Right lung (tissue), 2 donors: ENCODE measurements at regions not wholly inside any gene's neighbourhood (a gene's known extent, or its start where the extent isn't known, plus 50 kb on each side); places are given as distances from the start of the nearest gene placed in this dataset.
"Not testable (repeated sequence)": the region's sequence is repeated elsewhere in the genome, so short reads cannot be mapped to it uniquely, and the experiment has no call there.

Source experiments
- DNase-seq, 2 donors: peaks; one replicate each; pipeline ENCODE4 v3.0.0-alpha.2; 2013

GRCh38 chr9:119758990-119759389, 389.8 kb upstream of the BRINP1 start:
- DNase-seq, result no peak

GRCh38 chr9:119758241-119758640, 389.0 kb upstream of the BRINP1 start:
- no peak for DNase-seq

- no peak for DNase-seq
These were observed 370.2 kb upstream of the BRINP1 start for GRCh38 chr9:119739476-119739875.

- DNase-seq, result no peak
These were observed 367.5 kb upstream of the BRINP1 start for GRCh38 chr9:119736491-119737454.

- no peak for DNase-seq
These were observed 358.8 kb upstream of the BRINP1 start for GRCh38 chr9:119727988-119728387.

GRCh38 chr9:119726035-119726434, 356.8 kb upstream of the BRINP1 start:
- DNase-seq, result no peak

GRCh38 chr9:119722384-119722783, 353.1 kb upstream of the BRINP1 start:
- no peak for DNase-seq

GRCh38 chr9:119712325-119712724, 343.1 kb upstream of the BRINP1 start:
- no peak for DNase-seq

GRCh38 chr9:119709431-119709830, 340.2 kb upstream of the BRINP1 start:
- DNase-seq, result no peak

- DNase-seq, result no peak
These were observed 338.1 kb upstream of the BRINP1 start for GRCh38 chr9:119707228-119707845.

- DNase-seq, result no peak
These were observed 332.4 kb upstream of the BRINP1 start for GRCh38 chr9:119701651-119702050.

- no peak for DNase-seq
These were observed 329.3 kb upstream of the BRINP1 start for GRCh38 chr9:119698535-119698934.

GRCh38 chr9:119697996-119698395, 328.8 kb upstream of the BRINP1 start:
- no peak for DNase-seq

GRCh38 chr9:119689879-119690278, 320.6 kb upstream of the BRINP1 start:
- DNase-seq, result no peak

- no peak for DNase-seq
These were observed 319.3 kb upstream of the BRINP1 start for GRCh38 chr9:119688547-119688946.

GRCh38 chr9:119677811-119678505, 308.7 kb upstream of the BRINP1 start:
- DNase-seq, result no peak

- DNase-seq, result no peak
These were observed 306.7 kb upstream of the BRINP1 start for GRCh38 chr9:119675951-119676350.

GRCh38 chr9:119672763-119673162, 303.5 kb upstream of the BRINP1 start:
- DNase-seq, result not testable (repeated sequence)

- DNase-seq, result no peak
These were observed 298.7 kb upstream of the BRINP1 start for GRCh38 chr9:119667916-119668315.

GRCh38 chr9:119667163-119667562, 297.9 kb upstream of the BRINP1 start:
- DNase-seq, result no peak

- DNase-seq, result no peak
These were observed 293.1 kb upstream of the BRINP1 start for GRCh38 chr9:119662329-119662728.

GRCh38 chr9:119652931-119653330, 283.7 kb upstream of the BRINP1 start:
- no peak for DNase-seq

GRCh38 chr9:119649205-119649604, 280.0 kb upstream of the BRINP1 start:
- no peak for DNase-seq
